Erythroblast (primary cell): ENCODE measurements at regions not wholly inside any gene's neighbourhood (a gene's known extent, or its start where the extent isn't known, plus 50 kb on each side); places are given as distances from the start of the nearest gene placed in this dataset.
"Not testable (repeated sequence)": the region's sequence is repeated elsewhere in the genome, so short reads cannot be mapped to it uniquely, and the experiment has no call there.

Experiments
- GATA1 ChIP-seq: IDR thresholded peaks from 2 replicates; pipeline ENCODE4 v1.6.1; 2011; ENCODE audit warnings: low read depth, mild to moderate bottlenecking, control low read depth, low read length, moderate library complexity
- POLR2A ChIP-seq: IDR thresholded peaks from 2 replicates; pipeline ENCODE4 v1.6.1; 2011; ENCODE audit warnings: mild to moderate bottlenecking, low read length

- not testable (repeated sequence) for TF ChIP-seq POLR2A, GATA1
These were observed 114.3 kb upstream of the PALM2AKAP2 start for GRCh38 chr9:109665736-109666135.
